Astrocyte (in vitro differentiated cells and primary cell): ENCODE measurements at regions not wholly inside any gene's neighbourhood (a gene's known extent, or its start where the extent isn't known, plus 50 kb on each side); places are given as distances from the start of the nearest gene placed in this dataset.

ENCODE experiments used
- DNase-seq: peaks from one replicate; pipeline ENCODE4 v3.0.0-alpha.2; 2010; ENCODE audit warnings: low read depth
- FAIRE-seq: peaks from 2 replicates; lab custom pipeline; 2011; peaks lifted over from hg19 to GRCh38; lab: Jason Lieb, UNC
- H2AFZ ChIP-seq: 2 replicates; pipeline ENCODE4 v1.6.0; 2012; ENCODE audit warnings: low read depth, low read length, inconsistent platforms
- H3K27ac ChIP-seq: 2 replicates; pipeline ENCODE4 v1.5.1; 2011; ENCODE audit warnings: low read depth, low read length, inconsistent platforms
- H3K27me3 ChIP-seq: 2 replicates; pipeline ENCODE4 v1.6.0; 2011; ENCODE audit warnings: low read length, inconsistent platforms; ENCODE audit not compliant: insufficient read depth
- H3K36me3 ChIP-seq: 2 replicates; pipeline ENCODE4 v1.5.1; 2011; ENCODE audit warnings: low read length, inconsistent platforms; ENCODE audit not compliant: insufficient read depth
- H3K4me1 ChIP-seq: 2 replicates; pipeline ENCODE4 v1.5.1; 2011; ENCODE audit warnings: low read length, inconsistent platforms; ENCODE audit not compliant: insufficient read depth
- H3K4me2 ChIP-seq: 2 replicates; pipeline ENCODE4 v1.6.0; 2012; ENCODE audit warnings: low read length, inconsistent platforms
- H3K4me3 ChIP-seq: 2 replicates; pipeline ENCODE4 v1.5.1; 2011; ENCODE audit warnings: low read depth, mild to moderate bottlenecking, low read length, inconsistent platforms; ENCODE audit not compliant: insufficient read depth
- H3K79me2 ChIP-seq: 2 replicates; pipeline ENCODE4 v1.6.0; 2012; ENCODE audit warnings: mild to moderate bottlenecking, low read length, inconsistent platforms; ENCODE audit not compliant: insufficient read depth
- H3K9ac ChIP-seq: 2 replicates; pipeline ENCODE4 v1.6.0; 2012; ENCODE audit warnings: mild to moderate bottlenecking, low read length, inconsistent platforms
- H3K9me3 ChIP-seq: 2 replicates; pipeline ENCODE4 v1.5.1; 2012; ENCODE audit warnings: low read depth, mild to moderate bottlenecking, low read length, inconsistent platforms; ENCODE audit not compliant: insufficient read depth
- H4K20me1 ChIP-seq: 2 replicates; pipeline ENCODE4 v1.6.0; 2012; ENCODE audit warnings: low read length, inconsistent platforms; ENCODE audit not compliant: insufficient read depth
- H3K27ac Mint-ChIP-seq: one replicate; pipeline ENCODE4 v1.8.0; 2021; ENCODE audit warnings: mild to moderate bottlenecking, mixed read lengths; ENCODE audit not compliant: unreplicated experiment
- H3K27me3 Mint-ChIP-seq: one replicate; pipeline ENCODE4 v1.8.0; 2021; ENCODE audit warnings: low read depth, mixed read lengths; ENCODE audit not compliant: unreplicated experiment
- H3K36me3 Mint-ChIP-seq: one replicate; pipeline ENCODE4 v1.8.0; 2021; ENCODE audit warnings: low read depth, mixed read lengths; ENCODE audit not compliant: unreplicated experiment
- H3K4me1 Mint-ChIP-seq: one replicate; pipeline ENCODE4 v1.8.0; 2021; ENCODE audit warnings: low read depth, mixed read lengths; ENCODE audit not compliant: unreplicated experiment
- H3K4me3 Mint-ChIP-seq: one replicate; pipeline ENCODE4 v1.8.0; 2021; ENCODE audit warnings: mild to moderate bottlenecking, moderate library complexity, mixed read lengths; ENCODE audit not compliant: unreplicated experiment
- H3K9me3 Mint-ChIP-seq: one replicate; pipeline ENCODE4 v1.8.0; 2021; ENCODE audit warnings: mild to moderate bottlenecking, mixed read lengths; ENCODE audit not compliant: unreplicated experiment
- CTCF ChIP-seq: IDR thresholded peaks from 2 replicates; pipeline ENCODE4 v1.5.1; 2011; ENCODE audit warnings: low read depth, mild to moderate bottlenecking, inconsistent platforms, low read length, moderate library complexity; ENCODE audit not compliant: insufficient read depth
- EZH2 ChIP-seq: IDR thresholded peaks from 2 replicates; pipeline ENCODE4 v1.6.1; 2012; ENCODE audit warnings: mild to moderate bottlenecking, low read length, inconsistent platforms; ENCODE audit not compliant: insufficient read depth

GRCh38 chr3:22966349-22966748 lies 236.8 kb upstream of the UBE2E2 start:
- H3K36me3 ChIP-seq = no peaks in the 10 kb centered on the region
- FAIRE-seq = no peak
- H3K9ac ChIP-seq = no peak overlapping the region
- Mint-ChIP-seq H3K27ac (no peak overlapping the region), H3K4me3 (no peak overlapping the region), H3K36me3 (no peaks in the 10 kb centered on the region), H3K4me1 (peaks cover 5% of the 10 kb centered on the region), H3K9me3 (no peaks in the 10 kb centered on the region), H3K27me3 (no peaks in the 10 kb centered on the region)
- no peak overlapping the region for H3K4me2 ChIP-seq
- no peaks in the 10 kb centered on the region for H4K20me1 ChIP-seq
- no peak overlapping the region for H3K27ac ChIP-seq
- H3K27me3 ChIP-seq = peaks cover 14% of the 10 kb centered on the region
- no peak for TF ChIP-seq EZH2
- TF ChIP-seq CTCF = no peak
- H3K9me3 ChIP-seq = peaks cover 6% of the 10 kb centered on the region
- H2AFZ ChIP-seq = no peak overlapping the region
- H3K4me3 ChIP-seq = no peak overlapping the region
- no peak for DNase-seq
- H3K79me2 ChIP-seq = no peaks in the 10 kb centered on the region
- H3K4me1 ChIP-seq = no peaks in the 10 kb centered on the region

- no peak overlapping the region for H3K27ac Mint-ChIP-seq
- H3K27me3 Mint-ChIP-seq = peaks cover 4% of the 10 kb centered on the region
- Histone ChIP-seq H3K9me3 (peaks cover 6% of the 10 kb centered on the region), H3K4me2 (no peak overlapping the region), H2AFZ (no peak overlapping the region), H3K4me1 (no peaks in the 10 kb centered on the region), H4K20me1 (no peaks in the 10 kb centered on the region), H3K4me3 (no peak overlapping the region), H3K36me3 (no peaks in the 10 kb centered on the region), H3K27ac (no peak overlapping the region), H3K79me2 (no peaks in the 10 kb centered on the region), H3K9ac (no peak overlapping the region), H3K27me3 (peaks cover 8% of the 10 kb centered on the region)
- H3K9me3 Mint-ChIP-seq = no peaks in the 10 kb centered on the region
- no peaks in the 10 kb centered on the region for H3K4me1 Mint-ChIP-seq
- H3K36me3 Mint-ChIP-seq = no peaks in the 10 kb centered on the region
- DNase-seq (no peak), FAIRE-seq (no peak)
- no peak overlapping the region for H3K4me3 Mint-ChIP-seq
- TF ChIP-seq EZH2 (no peak), CTCF (no peak)
These were observed 233.9 kb upstream of the UBE2E2 start for GRCh38 chr3:22969276-22969675.

GRCh38 chr3:22971497-22971896 lies 231.6 kb upstream of the UBE2E2 start:
- H3K27ac ChIP-seq = no peak overlapping the region
- no peaks in the 10 kb centered on the region for H3K36me3 ChIP-seq
- H4K20me1 ChIP-seq = no peaks in the 10 kb centered on the region
- H3K4me3 ChIP-seq = no peak overlapping the region
- peaks cover 8% of the 10 kb centered on the region for H3K27me3 ChIP-seq
- H3K4me1 ChIP-seq = no peaks in the 10 kb centered on the region
- TF ChIP-seq EZH2 (no peak), CTCF (no peak)
- H3K4me3 Mint-ChIP-seq = no peak overlapping the region
- no peaks in the 10 kb centered on the region for H3K79me2 ChIP-seq
- H3K9ac ChIP-seq = no peak overlapping the region
- peaks cover 6% of the 10 kb centered on the region for H3K9me3 ChIP-seq
- H3K4me1 Mint-ChIP-seq = no peaks in the 10 kb centered on the region
- no peak for FAIRE-seq
- H3K27me3 Mint-ChIP-seq = peaks cover 6% of the 10 kb centered on the region
- no peak overlapping the region for H2AFZ ChIP-seq
- no peak for DNase-seq
- no peaks in the 10 kb centered on the region for H3K36me3 Mint-ChIP-seq
- no peaks in the 10 kb centered on the region for H3K9me3 Mint-ChIP-seq
- no peak overlapping the region for H3K27ac Mint-ChIP-seq
- H3K4me2 ChIP-seq = no peak overlapping the region
